Choroid plexus epithelial cell (primary cell): ENCODE measurements at regions not wholly inside any gene's neighbourhood (a gene's known extent, or its start where the extent isn't known, plus 50 kb on each side); places are given as distances from the start of the nearest gene placed in this dataset.

Experiments
- DNase-seq: peaks from one replicate; pipeline ENCODE4 v3.0.0-alpha.2; 2010; ENCODE audit warnings: low read depth
- H3K4me3 ChIP-seq: 2 replicates; pipeline ENCODE4 v1.5.1; 2011; ENCODE audit warnings: low read depth, mild to moderate bottlenecking, control low read depth, low read length, moderate library complexity
- CTCF ChIP-seq: conservative IDR thresholded peaks from 2 replicates; pipeline ENCODE4 v1.5.1; 2011; ENCODE audit warnings: low read depth, mild to moderate bottlenecking, control low read depth, inconsistent platforms, low read length, moderate library complexity

GRCh38 chr17:14604591-14605266 lies 303.8 kb downstream of the HS3ST3B1 start:
- no peak for DNase-seq
- H3K4me3 ChIP-seq: no peak overlapping the region
- TF ChIP-seq CTCF: no peak

GRCh38 chr17:14596224-14596623 lies 295.3 kb downstream of the HS3ST3B1 start:
- no peak overlapping the region for H3K4me3 ChIP-seq
- no peak for TF ChIP-seq CTCF
- no peak for DNase-seq

- no peak for DNase-seq
- H3K4me3 ChIP-seq: no peak overlapping the region
- no peak for TF ChIP-seq CTCF
Observed at GRCh38 chr17:14595656-14596055, 294.8 kb downstream of the HS3ST3B1 start.

- DNase-seq: no peak
- no peak for TF ChIP-seq CTCF
- no peak overlapping the region for H3K4me3 ChIP-seq
Observed at GRCh38 chr17:14594690-14595089, 293.8 kb downstream of the HS3ST3B1 start.

- no peak for DNase-seq
- TF ChIP-seq CTCF: no peak
Observed at GRCh38 chr17:14593956-14594355, 293.1 kb downstream of the HS3ST3B1 start.

GRCh38 chr17:14590459-14591250 lies 289.8 kb downstream of the HS3ST3B1 start:
- no peak for TF ChIP-seq CTCF
- DNase-seq: no peak
- no peak overlapping the region for H3K4me3 ChIP-seq

More at GRCh38 chr17:14593956-14594355, 293.1 kb downstream of the HS3ST3B1 start:
- no peak overlapping the region for H3K4me3 ChIP-seq
